K562 (cell line): ENCODE measurements at regions not wholly inside any gene's neighbourhood (a gene's known extent, or its start where the extent isn't known, plus 50 kb on each side); places are given as distances from the start of the nearest gene placed in this dataset.

Experiments used
- ATAC-seq: fragments of 200-7000 bp; cut with Tn5 transposase; 3 replicates; pipeline ENCODE4 v1.9.1; 2020; ENCODE audit warnings: moderate library complexity
- BruUV-seq: library from RNA; stranded (reverse); fragments of 400-500 nt; replicated peaks from 2 replicates; lab custom pipeline; 2021; lab: Mats Ljungman, UMichigan
- CTCF ChIA-PET: fragments of 300-600 bp; formaldehyde crosslinking; extraction: SDS; loops from one replicate; lab custom pipeline; 2021; ENCODE audit warnings: low intra/inter-chr PET ratio; lab: Yijun Ruan, JAX
- POLR2A ChIA-PET: fragments of 300-600, 350-650 bp; sonication (Branson Sonifier 250); formaldehyde crosslinking; extraction: SDS; loops from one replicate; lab custom pipeline; 2021; ENCODE audit warnings: antibody characterized with exemption, inconsistent platforms; lab: Yijun Ruan, JAX
- DNase-seq, 4 experiments: peaks; one replicate each; pipeline versions ENCODE4 v3.0.0 to v3.0.0-alpha.2; 2011 to 2018; ENCODE audit warnings: low spot score in 3 of 4, mixed read lengths in 3 of 4; ENCODE audit errors: extremely low read depth in 1 of 4
- FAIRE-seq: peaks from 2 replicates; lab custom pipeline; 2011; peaks lifted over from hg19 to GRCh38; lab: Jason Lieb, UNC
- H2AFZ ChIP-seq: 2 replicates; pipeline ENCODE4 v1.6.0; 2011; ENCODE audit warnings: low read depth, low read length, control low read depth, inconsistent platforms
- H3K27ac ChIP-seq: fragments of 200-600 bp; 3 replicates; pipeline ENCODE4 v1.8.0; 2011; ENCODE audit warnings: low read depth, mild to moderate bottlenecking, control low read depth, inconsistent platforms, low read length, moderate library complexity, mixed read lengths; ENCODE audit errors: extremely low read depth
- H3K27me3 ChIP-seq, 2 experiments: fragments of 300-600 bp in 1 of 2; 2 replicates in 1 of 2; 3 replicates in 1 of 2; pipeline versions ENCODE4 v1.6.0 to v1.8.0; 2011; ENCODE audit warnings: inconsistent platforms in 2 of 2, low read length in 2 of 2, mild to moderate bottlenecking in 1 of 2, mixed read lengths in 1 of 2, moderate library complexity in 1 of 2; ENCODE audit not compliant: control insufficient read depth in 2 of 2, insufficient read depth in 2 of 2
- H3K36me3 ChIP-seq: fragments of 300-600 bp; 3 replicates; pipeline ENCODE4 v1.8.0; 2011; ENCODE audit warnings: mild to moderate bottlenecking, low read length, inconsistent platforms; ENCODE audit not compliant: control insufficient read depth, insufficient read depth
- H3K4me1 ChIP-seq, 2 experiments: fragments of 200-600 bp in 1 of 2; replicated peaks in 1 of 2; 2 replicates in 1 of 2; 3 replicates in 1 of 2; pipeline versions ENCODE4 v1.5.1 to v1.8.0; 2011; ENCODE audit warnings: inconsistent platforms in 2 of 2, low read length in 2 of 2, mild to moderate bottlenecking in 1 of 2, mixed read lengths in 1 of 2, moderate library complexity in 1 of 2; ENCODE audit not compliant: control insufficient read depth in 2 of 2, insufficient read depth in 2 of 2
- H3K4me2 ChIP-seq: 2 replicates; pipeline ENCODE4 v1.6.1; 2011; ENCODE audit warnings: low read length, control low read depth, inconsistent platforms, mixed read lengths; ENCODE audit not compliant: insufficient read depth
- H3K4me3 ChIP-seq: fragments of 200-600 bp; sonication (generic), shearing (Covaris generic); 2 replicates; pipeline ENCODE4 v1.5.1; 2016; ENCODE audit warnings: control low read depth, inconsistent platforms
- H3K79me2 ChIP-seq: fragments of 200-600 bp; 3 replicates; pipeline ENCODE4 v1.8.0; 2011; ENCODE audit warnings: low read length, inconsistent platforms; ENCODE audit not compliant: control insufficient read depth, insufficient read depth
- H3K9ac ChIP-seq, 2 experiments: 2 replicates each; pipeline versions ENCODE4 v1.6.0 to v1.6.1; 2011; ENCODE audit warnings: low read depth in 2 of 2, low read length in 2 of 2, control low read depth in 1 of 2, inconsistent platforms in 1 of 2, mild to moderate bottlenecking in 1 of 2, mixed read lengths in 1 of 2; ENCODE audit not compliant: insufficient read depth in 1 of 2
- H3K9me1 ChIP-seq: one replicate; pipeline ENCODE4 v1.6.0; 2011; ENCODE audit warnings: inconsistent platforms, mild to moderate bottlenecking, low read length, moderate library complexity; ENCODE audit not compliant: control insufficient read depth, insufficient read depth
- H3K9me3 ChIP-seq: replicated peaks from 2 replicates; pipeline ENCODE4 v1.5.1; 2011; ENCODE audit warnings: low read depth, low read length, inconsistent platforms; ENCODE audit not compliant: control insufficient read depth, insufficient read depth
- H4K20me1 ChIP-seq: replicated peaks from 2 replicates; pipeline ENCODE4 v1.6.1; 2011; ENCODE audit warnings: low read length, inconsistent platforms, mixed read lengths; ENCODE audit not compliant: control insufficient read depth, insufficient read depth
- CHCHD3 ChIP-seq: fragments of 250-450 bp; sonication (Bioruptor Pico); IDR thresholded peaks from 2 replicates; pipeline ENCODE4 v2.1.2; 2022; ENCODE audit warnings: mild to moderate bottlenecking
- EWSR1 ChIP-seq: fragments of 450-650 bp; IDR thresholded peaks from 2 replicates; pipeline ENCODE4 v1.6.1; 2018; ENCODE audit warnings: borderline replicate concordance, mild to moderate bottlenecking, low read depth, moderate library complexity; ENCODE audit not compliant: partially characterized antibody
- PHTF2 ChIP-seq: fragments of 250-450 bp; sonication (Bioruptor Pico); IDR thresholded peaks from 2 replicates; pipeline ENCODE4 v1.5.0; 2021; ENCODE audit warnings: mild to moderate bottlenecking
- TGIF2 ChIP-seq: sonication (generic); formaldehyde crosslinking; IDR thresholded peaks from 2 replicates; pipeline ENCODE4 v1.8.1; 2022; ENCODE audit warnings: mild to moderate bottlenecking, missing genetic modification reagents, moderate library complexity
- TSC22D4 ChIP-seq: fragments of 450-650 bp; IDR thresholded peaks from 2 replicates; pipeline ENCODE4 v1.6.1; 2016; ENCODE audit warnings: missing genetic modification characterization, missing biosample characterization, control low read depth
- ZNF57 ChIP-seq: fragments of 450-650 bp; formaldehyde crosslinking; IDR thresholded peaks from 2 replicates; pipeline ENCODE4 v1.4.0; 2020; ENCODE audit warnings: mild to moderate bottlenecking, moderate library complexity
- ZNF583 ChIP-seq: fragments of 250-450 bp; sonication (Bioruptor Pico); IDR thresholded peaks from 2 replicates; pipeline ENCODE4 v1.4.0; 2020
- whole genome bisulfite sequencing: fragments of 100-300 bp; shearing (Covaris generic); methylation state at CpG from one replicate; pipeline ENCODE4 v1.1.6; 2016; ENCODE audit warnings: low coverage, mixed read lengths; ENCODE audit not compliant: insufficient coverage; ENCODE audit errors: missing lambda C conversion rate; 5-methylcytosine and 5-hydroxymethylcytosine counted together
- in situ Hi-C: fragments of 300-500 bp; cut with MboI; formaldehyde crosslinking; loops from 4 replicates; pipeline ENCODE4 v1.15.0; 2018; ENCODE audit warnings: inconsistent platforms, mixed read lengths
- intact Hi-C: fragments of 100-400 bp; cut with micrococcal nuclease; formaldehyde crosslinking; loops from 2 replicates; pipeline ENCODE4 v1.14.2; 2022
- TF ChIP-seq, protein P1 (sequence below): fragments of 450-650 bp; IDR thresholded peaks from 2 replicates; pipeline ENCODE4 v1.6.1; 2016; ENCODE audit warnings: antibody characterized with exemption

- FAIRE-seq (no peak), ATAC-seq (no peak), DNase-seq (no peak)
- Histone ChIP-seq H3K79me2 (no peaks in the 10 kb centered on the region), H3K27ac (no peak overlapping the region), H3K9me1 (no peaks in the 10 kb centered on the region), H3K9me3 (no peaks in the 10 kb centered on the region), H3K4me3 (no peak overlapping the region), H2AFZ (no peak overlapping the region), H3K27me3 (no peaks in the 10 kb centered on the region), H3K36me3 (no peaks in the 10 kb centered on the region), H4K20me1 (no peaks in the 10 kb centered on the region), H3K4me1 (no peaks in the 10 kb centered on the region), H3K4me2 (no peak overlapping the region), H3K9ac (no peak overlapping the region)
- intact Hi-C loops = no loop called here
- ChIA-PET POLR2A (no interaction called here), CTCF (no interaction called here)
- BruUV-seq = no TSS peak
- WGBS = 0% methylated on average over 4 of the region's 4 CpGs
- in situ Hi-C loops = no loop called here
- TF ChIP-seq PHTF2 = no peak
- no peak for TF ChIP-seq ZNF57
- TF ChIP-seq ZNF583 = no peak
- TF ChIP-seq TSC22D4 (tag) = no peak
- no peak for TF ChIP-seq TGIF2 (CRISPR knock-in tag)
- no peak for TF ChIP-seq CHCHD3 (CRISPR knock-in tag)
- TF ChIP-seq, protein P1, sequence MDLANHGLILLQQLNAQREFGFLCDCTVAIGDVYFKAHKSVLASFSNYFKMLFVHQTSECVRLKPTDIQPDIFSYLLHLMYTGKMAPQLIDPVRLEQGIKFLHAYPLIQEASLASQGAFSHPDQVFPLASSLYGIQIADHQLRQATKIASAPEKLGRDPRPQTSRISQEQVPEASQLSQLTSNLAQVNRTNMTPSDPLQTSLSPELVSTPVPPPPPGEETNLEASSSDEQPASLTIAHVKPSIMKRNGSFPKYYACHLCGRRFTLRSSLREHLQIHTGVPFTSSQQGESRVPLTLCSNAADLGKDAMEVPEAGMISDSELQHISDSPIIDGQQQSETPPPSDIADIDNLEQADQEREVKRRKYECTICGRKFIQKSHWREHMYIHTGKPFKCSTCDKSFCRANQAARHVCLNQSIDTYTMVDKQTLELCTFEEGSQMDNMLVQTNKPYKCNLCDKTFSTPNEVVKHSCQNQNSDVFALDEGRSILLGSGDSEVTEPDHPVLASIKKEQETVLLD = no peak
- no peak for TF ChIP-seq EWSR1
These were observed 266.5 kb downstream of the HGF start for GRCh38 chr7:81503336-81503735.
